GM18951 (cell line): ENCODE measurements at regions not wholly inside any gene's neighbourhood (a gene's known extent, or its start where the extent isn't known, plus 50 kb on each side); places are given as distances from the start of the nearest gene placed in this dataset.
"Not testable (repeated sequence)": the region's sequence is repeated elsewhere in the genome, so short reads cannot be mapped to it uniquely, and the experiment has no call there.

Experiments
- POLR2A ChIP-seq: IDR thresholded peaks from 4 replicates; pipeline ENCODE4 v1.6.1; 2011; ENCODE audit warnings: mild to moderate bottlenecking; ENCODE audit not compliant: insufficient read length, insufficient read depth; ENCODE audit errors: extremely low read depth
- in situ Hi-C: fragments of 300-500 bp; cut with MboI; formaldehyde crosslinking; loops from one replicate; pipeline ENCODE4 v1.12.0; 2022; ENCODE audit warnings: low sequenced_read_pairs, mixed read lengths, inconsistent platforms; ENCODE audit not compliant: unreplicated experiment

DNA sequence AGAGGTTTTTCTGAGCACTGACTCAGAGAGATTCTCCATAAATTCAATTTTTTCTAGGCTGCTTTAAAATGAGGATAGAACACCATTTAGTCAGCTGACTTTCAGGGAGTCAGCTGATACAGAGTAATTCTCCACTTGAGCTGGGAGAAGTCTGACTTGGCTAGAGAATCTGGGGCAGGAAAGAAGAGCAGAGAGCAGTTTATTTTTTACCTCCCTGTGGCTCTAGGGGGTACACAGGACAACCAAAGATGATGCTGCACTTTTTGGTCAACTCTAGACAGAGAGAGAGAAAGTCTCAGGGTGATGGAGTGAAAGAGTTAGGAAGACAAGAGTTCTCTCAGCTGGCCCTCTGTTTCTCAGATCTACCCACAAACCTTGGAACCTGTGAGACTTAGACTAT, 67.3 kb upstream of the EED start:
- in situ Hi-C loops: no loop called here
- TF ChIP-seq POLR2A: no peak

DNA sequence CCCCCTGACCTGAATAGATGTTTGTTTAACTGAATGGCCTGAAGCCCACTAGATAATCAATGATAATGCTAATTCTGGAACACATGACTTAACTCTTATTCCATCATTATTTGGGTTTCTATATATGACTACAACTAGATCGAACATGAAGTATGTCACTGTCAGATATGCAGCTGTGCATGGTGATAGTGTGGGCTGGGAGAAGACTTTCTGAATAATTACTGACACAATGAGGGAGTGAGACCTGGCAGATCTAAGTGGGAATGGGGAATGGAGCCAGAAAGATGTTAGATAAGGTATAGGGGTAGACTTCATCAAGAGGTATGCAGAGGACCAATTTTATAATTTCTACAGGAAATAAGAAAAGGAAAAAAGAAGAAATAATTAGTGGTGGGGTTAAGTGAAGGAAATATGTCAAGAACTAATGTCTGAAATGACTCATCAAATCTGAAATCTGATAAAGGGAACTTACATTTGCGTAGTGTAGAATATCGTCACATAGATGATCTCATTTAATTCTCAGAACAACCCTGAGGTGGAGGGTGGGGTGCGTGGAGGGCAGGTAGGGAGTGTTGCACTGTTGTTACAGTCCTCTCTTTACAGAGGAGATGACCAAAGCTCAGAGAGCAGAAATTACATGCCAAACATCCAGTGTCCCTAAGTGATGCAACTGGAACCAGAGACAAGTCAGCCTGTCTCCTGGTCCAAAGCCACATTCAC, 68.2 kb upstream of the EED start:
- in situ Hi-C loops: no loop called here
- no peak for TF ChIP-seq POLR2A

DNA sequence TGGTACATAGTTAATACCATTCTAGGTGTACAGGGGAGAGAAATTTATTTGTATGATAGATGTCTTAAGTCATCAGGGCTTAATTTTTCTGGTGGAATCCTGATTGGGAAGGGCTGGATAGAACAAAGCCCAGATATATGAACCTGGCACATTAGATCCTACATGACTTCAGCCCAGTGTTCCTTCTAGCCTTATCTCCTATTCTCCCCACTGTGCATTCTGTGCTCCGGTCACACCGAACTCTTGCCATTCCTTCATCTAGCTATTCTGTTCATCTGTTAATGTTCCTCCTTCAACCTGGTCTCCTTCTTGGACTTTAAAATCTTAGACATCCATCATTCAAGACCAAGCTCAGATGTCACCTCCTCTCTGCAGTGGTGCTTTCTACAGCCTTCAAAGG, 68.9 kb upstream of the EED start:
- in situ Hi-C loops: no loop called here
- no peak for TF ChIP-seq POLR2A

DNA sequence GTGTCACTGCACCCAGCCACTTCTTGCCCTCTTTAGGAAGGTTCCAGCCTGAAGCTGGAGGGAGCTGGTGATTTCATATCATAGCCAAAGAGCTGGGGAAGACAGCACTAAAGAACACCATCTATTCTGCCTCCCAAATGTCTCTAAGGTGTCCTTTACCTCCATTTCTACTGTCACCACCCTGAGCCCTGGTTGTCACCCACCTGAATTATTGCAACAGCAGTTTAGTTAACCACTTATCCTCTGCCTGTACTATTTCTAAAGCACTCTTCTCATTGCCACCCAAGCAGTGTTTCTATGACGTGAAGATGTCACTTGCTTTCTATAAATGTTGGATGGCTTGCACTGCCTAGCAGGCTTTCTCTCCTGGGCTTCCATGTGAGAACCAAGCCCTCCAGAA, 69.4 kb upstream of the EED start:
- no peak for TF ChIP-seq POLR2A
- in situ Hi-C loops: no loop called here

DNA sequence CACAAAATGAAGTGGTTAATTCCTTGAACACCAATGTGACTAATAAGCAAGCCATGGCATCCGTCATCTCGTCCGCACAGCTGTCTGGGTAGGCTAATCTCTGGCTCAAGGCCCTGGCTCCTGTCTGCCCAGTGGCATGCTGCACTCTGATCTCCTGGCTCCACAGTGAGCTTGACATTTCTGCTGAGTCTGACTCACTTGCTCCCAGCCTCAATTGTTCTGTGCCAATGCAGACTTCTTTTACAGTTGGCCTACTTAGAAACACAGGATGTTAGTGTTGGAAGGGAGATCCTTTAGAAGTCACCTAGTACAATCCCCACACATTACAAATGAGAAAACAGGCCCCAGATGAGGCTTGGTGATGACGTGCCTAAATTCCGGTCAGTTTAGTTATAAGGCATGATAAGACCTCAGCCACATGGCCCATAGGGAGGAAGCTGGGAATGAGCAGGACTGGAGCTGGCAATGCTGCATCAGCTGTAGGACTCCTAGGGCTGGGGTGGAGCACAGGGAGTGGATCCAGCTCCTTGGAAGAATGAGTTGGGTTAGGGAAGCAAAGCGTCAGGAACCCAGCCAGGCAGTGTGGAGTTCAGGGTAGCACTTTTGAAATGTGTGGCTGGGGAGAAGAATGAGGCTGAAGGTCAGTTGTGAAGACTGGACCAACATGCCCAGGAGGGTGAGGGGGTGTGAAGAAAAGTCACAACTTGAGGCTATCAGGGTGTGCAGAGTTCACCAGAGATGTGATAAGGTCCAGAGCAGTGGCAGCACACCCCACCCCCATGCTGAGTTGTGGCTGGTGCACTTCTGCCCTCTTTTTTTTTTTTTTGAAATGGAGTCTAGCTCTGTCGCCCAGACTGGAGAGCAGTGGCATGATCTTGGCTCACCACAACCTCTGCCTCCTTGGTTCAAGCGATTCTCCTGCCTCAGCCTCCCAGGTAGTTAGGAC, 70.2 kb upstream of the EED start:
- in situ Hi-C loops: no loop called here
- no peak for TF ChIP-seq POLR2A

DNA sequence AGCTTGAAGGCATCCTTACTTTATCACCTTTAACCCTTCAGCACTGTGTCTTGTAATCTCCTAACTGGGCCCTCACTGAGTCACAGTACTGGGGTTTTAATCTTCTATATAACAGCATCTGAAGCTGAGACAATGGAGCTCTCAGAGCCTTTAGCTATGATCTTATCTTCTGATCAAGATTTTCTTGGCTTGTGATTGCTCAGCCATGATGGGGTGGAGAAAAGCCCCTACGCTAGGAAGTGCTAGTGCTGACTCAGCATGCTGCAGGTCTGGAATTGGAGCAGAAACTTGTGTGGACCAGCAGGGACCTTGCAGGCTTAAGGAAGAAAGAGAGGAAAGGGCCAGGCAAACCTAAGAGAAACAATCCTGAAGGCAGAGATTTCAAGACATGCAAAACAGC, 71.7 kb upstream of the EED start:
- no peak for TF ChIP-seq POLR2A
- in situ Hi-C loops: no loop called here

DNA sequence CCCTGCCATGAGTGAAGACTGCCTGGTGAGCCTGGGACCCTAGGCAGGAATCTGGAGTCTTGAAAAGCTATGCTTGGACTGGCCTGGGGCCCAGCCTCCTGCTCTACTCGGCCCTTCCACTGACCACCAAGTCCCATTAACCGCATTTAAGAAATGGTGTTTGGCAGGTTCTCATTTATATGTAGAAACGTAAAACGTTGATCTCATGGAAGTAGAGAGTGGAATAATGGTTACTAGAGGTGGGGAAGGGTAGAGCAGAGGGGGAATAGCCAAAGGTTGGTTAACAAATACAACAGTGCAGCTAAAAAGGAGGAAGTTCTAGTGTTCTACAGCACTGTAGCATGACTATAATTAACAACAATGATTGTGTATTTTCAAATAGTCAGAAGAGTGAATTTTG, 72.9 kb upstream of the EED start:
- in situ Hi-C loops: no loop called here
- TF ChIP-seq POLR2A: no peak

DNA sequence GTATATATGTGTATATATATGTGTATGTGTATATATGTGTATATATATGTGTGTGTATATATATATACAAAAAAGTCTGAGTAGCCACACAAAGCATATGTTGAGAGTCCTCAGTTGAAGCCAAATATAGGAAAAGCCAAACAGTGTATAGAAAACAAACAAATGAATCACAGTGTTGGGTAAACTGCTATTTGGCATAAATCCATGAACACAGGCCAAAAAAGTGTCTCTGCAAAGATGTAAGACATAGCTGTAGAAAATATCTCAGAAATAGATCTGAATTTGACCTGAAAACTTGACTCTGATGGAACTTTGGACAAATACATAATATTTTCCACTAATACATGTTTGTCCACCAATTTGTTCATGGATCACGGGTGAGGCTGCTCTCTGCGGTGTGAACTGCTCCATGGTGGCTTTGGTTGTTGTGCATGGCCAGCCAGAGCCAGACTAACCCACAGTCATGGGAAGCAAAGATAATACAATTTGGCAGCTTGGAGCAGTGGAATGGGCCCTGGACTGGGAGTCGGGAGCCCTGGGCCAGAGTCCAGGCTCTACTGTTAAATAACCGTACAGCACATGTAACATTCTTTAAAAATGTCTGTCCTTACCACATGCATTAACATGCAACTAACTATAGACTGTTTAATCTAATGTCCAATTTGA, 76.9 kb upstream of the EED start:
- in situ Hi-C loops: no loop called here

DNA sequence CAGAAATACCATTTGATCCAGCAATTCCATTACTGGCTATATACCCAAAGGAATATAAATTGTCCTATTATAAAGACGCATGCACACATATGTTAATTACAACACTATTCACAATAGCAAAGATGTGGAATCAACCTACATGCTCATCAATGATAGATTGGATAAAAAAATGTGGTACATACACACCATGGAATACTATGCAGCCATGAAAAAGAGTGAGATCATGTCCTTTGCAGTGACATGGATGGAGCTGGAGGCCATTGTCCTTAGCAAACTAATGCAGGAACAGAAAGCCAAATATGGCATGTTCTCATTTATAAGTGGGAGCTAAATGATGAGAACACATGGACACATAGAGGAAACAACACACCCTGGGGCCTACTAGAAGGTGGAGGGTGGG, 78.3 kb upstream of the EED start:
- in situ Hi-C loops: not testable (repeated sequence)

More for the DNA sequence above, 76.9 kb upstream of the EED start:
- TF ChIP-seq POLR2A: no peak

DNA sequence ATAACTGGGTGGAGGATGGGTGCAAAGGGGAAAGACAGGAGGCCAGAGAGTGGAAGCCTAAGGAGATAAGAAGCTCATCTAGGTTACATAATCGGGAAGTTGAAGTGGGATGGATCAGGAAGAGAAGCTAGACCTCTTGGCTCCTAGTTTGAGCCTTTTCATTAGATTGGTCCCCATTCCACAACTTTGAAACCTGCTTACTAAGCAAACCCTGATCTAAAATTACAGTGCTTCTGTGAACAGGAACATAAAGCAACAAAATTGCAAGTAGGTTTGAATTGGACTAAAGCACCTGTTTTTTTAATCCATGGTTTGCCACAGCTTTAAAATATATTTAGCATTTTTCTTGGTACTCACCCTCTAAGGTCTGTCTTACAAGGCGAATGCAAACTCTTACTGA, 80.4 kb upstream of the EED start:
- no peak for TF ChIP-seq POLR2A
- in situ Hi-C loops: no loop called here

DNA sequence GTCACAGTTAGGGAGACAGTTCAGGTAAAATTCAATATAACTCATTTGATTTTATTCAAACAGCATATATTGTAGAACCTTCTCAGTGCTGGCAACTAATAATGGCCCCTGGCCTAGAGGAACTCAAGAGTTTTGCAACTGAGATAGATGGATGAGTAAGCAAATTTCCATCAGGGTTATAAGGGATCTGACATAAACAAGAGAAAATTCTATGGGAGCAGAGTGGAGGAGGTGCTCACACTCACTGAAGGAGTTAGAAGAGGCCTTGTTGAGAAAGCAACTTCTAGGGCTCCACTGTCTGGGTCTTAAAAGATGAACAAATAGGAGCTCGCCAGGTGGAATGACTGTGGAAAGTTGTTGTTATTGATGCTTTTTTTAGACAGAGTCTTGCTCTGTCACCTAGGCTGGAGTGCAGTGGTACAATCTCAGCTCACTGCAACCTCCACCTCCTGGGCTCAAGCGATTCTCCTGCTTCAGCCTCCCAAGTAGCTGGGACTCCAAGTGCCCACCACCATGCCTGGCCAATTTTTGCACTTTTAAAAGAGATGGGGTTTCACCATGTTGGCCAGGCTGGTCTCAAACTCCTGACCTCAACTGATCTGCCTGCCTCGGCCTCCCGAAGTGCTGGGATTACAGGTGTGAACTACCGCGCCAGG, 81.2 kb upstream of the EED start:
- in situ Hi-C loops: not testable (repeated sequence)

DNA sequence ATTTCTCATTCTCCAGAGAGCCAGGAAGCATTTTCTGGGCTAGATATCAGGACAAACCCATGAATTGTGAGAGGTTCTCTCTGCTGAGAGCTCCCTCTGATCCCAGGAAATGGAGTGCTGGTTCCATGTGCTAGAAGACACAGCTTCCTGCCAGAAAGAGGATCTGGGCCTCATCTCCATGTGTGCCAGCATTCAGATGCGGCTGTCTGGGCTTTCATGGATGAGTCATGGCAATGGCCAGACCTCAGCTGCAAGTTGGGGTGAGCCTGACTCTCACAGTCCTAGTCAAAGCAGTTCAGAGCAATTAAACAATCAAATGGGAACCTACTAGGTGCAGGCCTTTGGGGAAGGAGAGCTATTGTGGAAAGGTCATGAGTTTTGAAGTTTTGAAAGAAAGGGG, 82.3 kb upstream of the EED start:
- in situ Hi-C loops: no loop called here
- TF ChIP-seq POLR2A: no peak

DNA sequence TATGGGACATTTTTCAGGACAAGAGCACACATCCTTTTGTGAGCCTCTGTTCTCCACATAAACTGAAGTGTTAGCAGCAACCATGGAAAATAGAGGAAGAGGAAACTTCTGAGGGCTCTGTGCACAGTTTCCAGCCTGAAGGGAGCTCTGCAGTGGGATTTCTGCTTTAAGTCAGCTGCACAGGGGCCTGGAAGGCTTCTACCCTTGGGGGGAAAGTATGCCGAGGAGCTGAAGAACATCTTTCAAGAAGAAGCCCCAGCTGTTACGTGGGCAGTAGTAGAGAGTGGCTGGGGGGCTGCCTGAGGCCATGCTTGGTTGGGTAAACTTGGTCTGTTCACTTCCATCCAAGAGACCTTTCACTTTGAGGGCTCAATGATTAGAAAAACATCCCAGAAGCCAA, 82.7 kb upstream of the EED start:
- in situ Hi-C loops: no loop called here

More for the DNA sequence above, 82.7 kb upstream of the EED start:
- TF ChIP-seq POLR2A: no peak
